ENCODE measurements at regions not wholly inside any gene's neighbourhood (a gene's known extent, or its start where the extent isn't known, plus 50 kb on each side); places are given as distances from the start of the nearest gene placed in this dataset.

- Histone ChIP-seq H3K27ac (replicated peaks) (no peak overlapping the region), H3K4me3 (replicated peaks; ENCODE audit: insufficient read depth, low read length) (no peak overlapping the region), H3K27me3 (ENCODE audit: insufficient read depth, poor library complexity, severe bottlenecking) (peaks cover 2% of the 10 kb centered on the region)
- no peak for TF ChIP-seq GABPA (IDR thresholded peaks at IDR 0.05; ENCODE audit: low read depth)
- TF ChIP-seq CTCF (IDR thresholded peaks at IDR 0.05; ENCODE audit: insufficient read depth, low read length): no peak
- TF ChIP-seq, protein P1, sequence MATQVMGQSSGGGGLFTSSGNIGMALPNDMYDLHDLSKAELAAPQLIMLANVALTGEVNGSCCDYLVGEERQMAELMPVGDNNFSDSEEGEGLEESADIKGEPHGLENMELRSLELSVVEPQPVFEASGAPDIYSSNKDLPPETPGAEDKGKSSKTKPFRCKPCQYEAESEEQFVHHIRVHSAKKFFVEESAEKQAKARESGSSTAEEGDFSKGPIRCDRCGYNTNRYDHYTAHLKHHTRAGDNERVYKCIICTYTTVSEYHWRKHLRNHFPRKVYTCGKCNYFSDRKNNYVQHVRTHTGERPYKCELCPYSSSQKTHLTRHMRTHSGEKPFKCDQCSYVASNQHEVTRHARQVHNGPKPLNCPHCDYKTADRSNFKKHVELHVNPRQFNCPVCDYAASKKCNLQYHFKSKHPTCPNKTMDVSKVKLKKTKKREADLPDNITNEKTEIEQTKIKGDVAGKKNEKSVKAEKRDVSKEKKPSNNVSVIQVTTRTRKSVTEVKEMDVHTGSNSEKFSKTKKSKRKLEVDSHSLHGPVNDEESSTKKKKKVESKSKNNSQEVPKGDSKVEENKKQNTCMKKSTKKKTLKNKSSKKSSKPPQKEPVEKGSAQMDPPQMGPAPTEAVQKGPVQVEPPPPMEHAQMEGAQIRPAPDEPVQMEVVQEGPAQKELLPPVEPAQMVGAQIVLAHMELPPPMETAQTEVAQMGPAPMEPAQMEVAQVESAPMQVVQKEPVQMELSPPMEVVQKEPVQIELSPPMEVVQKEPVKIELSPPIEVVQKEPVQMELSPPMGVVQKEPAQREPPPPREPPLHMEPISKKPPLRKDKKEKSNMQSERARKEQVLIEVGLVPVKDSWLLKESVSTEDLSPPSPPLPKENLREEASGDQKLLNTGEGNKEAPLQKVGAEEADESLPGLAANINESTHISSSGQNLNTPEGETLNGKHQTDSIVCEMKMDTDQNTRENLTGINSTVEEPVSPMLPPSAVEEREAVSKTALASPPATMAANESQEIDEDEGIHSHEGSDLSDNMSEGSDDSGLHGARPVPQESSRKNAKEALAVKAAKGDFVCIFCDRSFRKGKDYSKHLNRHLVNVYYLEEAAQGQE (IDR thresholded peaks at IDR 0.05; ENCODE audit: insufficient replicate concordance, low read depth): no peak
- no peak for TF ChIP-seq SPI1 (IDR thresholded peaks at IDR 0.05; ENCODE audit: borderline replicate concordance, low read depth)
- TF ChIP-seq POLR2AphosphoS5 (IDR thresholded peaks at IDR 0.05; ENCODE audit: low read depth): no peak
- no peak for DNase-seq (ENCODE audit: low read depth in 1 of 2, low spot score in 1 of 2)
Measured at GRCh38 chr15:62968699-62969098, 73.8 kb upstream of the TPM1 start.

DNA sequence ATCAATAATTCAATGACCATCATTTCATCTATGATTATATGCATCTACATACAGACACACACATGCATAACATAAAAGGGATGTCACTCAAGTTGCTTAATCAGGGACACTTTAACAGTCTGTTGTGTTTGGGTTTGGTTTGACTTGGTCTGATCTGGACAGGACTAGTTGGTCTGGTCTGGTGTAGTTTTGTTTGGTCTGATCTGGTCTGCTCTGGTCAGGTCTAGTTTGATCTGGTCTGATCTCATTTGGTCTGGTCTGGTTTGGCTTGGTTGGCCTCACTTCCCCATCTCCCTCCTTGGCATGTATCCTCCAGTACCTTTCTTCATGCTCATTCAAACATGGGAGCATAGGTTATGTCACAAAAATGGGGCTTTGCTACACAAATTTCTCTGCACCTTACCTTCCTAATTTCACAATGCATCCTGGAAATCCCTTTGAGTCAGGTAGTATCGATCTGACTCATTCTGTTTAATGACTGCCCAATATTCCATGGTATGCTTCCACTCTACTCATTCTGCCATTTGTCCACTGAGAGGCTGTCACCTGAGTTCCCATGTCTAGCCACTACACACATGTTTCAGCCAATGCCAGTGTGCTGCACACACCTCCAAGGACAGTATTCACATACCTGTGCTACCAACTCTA lies 73.0 kb upstream of the TPM1 start:
- Histone ChIP-seq H3K27ac (replicated peaks) (no peak overlapping the region), H3K4me3 (replicated peaks; ENCODE audit: insufficient read depth, low read length) (no peak overlapping the region), H3K27me3 (ENCODE audit: insufficient read depth, poor library complexity, severe bottlenecking) (peaks cover 2% of the 10 kb centered on the region)
- peak in 1 of 2 experiments; percentile 5 for DNase-seq (ENCODE audit: low read depth in 1 of 2, low spot score in 1 of 2)
- TF ChIP-seq SPI1 (IDR thresholded peaks at IDR 0.05; ENCODE audit: borderline replicate concordance, low read depth) (peak; percentile 9; the same call in 1 of the 2 replicates), CTCF (IDR thresholded peaks at IDR 0.05; ENCODE audit: insufficient read depth, low read length) (no peak)

- TF ChIP-seq GABPA (IDR thresholded peaks at IDR 0.05; ENCODE audit: low read depth) (no peak), SPI1 (IDR thresholded peaks at IDR 0.05; ENCODE audit: borderline replicate concordance, low read depth) (no peak), CTCF (IDR thresholded peaks at IDR 0.05; ENCODE audit: insufficient read depth, low read length) (no peak), POLR2AphosphoS5 (IDR thresholded peaks at IDR 0.05; ENCODE audit: low read depth) (no peak)
- TF ChIP-seq, protein P1 (IDR thresholded peaks at IDR 0.05; ENCODE audit: insufficient replicate concordance, low read depth): no peak
- no peak for DNase-seq (ENCODE audit: low read depth in 1 of 2, low spot score in 1 of 2)
Measured at GRCh38 chr15:62972814-62973213, 69.7 kb upstream of the TPM1 start.

DNA sequence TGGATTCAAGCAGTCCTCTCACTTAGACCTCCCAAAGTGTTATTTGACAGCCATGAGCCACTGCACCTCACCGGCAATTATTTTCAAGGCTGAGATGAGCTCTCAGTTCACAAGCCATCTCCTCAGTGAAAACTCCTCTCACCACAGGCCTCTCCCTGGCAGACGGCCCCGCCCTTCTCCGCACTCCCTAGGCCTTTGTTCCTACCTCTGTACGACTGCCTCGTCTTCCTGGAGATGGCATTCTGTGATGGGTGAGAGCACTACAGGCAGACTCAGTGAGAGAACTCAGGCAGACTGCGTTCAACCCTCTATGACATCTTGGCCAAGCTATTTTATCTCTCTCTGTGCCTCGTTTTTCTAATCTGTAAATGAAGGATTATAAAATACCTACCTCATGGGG lies 67.0 kb upstream of the TPM1 start:
- TF ChIP-seq GABPA (IDR thresholded peaks at IDR 0.05; ENCODE audit: low read depth): no peak
- TF ChIP-seq, protein P1 (IDR thresholded peaks at IDR 0.05; ENCODE audit: insufficient replicate concordance, low read depth): no peak
- TF ChIP-seq CTCF (IDR thresholded peaks at IDR 0.05; ENCODE audit: insufficient read depth, low read length): no peak
- no peak for TF ChIP-seq SPI1 (IDR thresholded peaks at IDR 0.05; ENCODE audit: borderline replicate concordance, low read depth)
- no peak for TF ChIP-seq POLR2AphosphoS5 (IDR thresholded peaks at IDR 0.05; ENCODE audit: low read depth)
- H3K4me3 ChIP-seq (replicated peaks; ENCODE audit: insufficient read depth, low read length): no peak overlapping the region
- DNase-seq (ENCODE audit: low read depth in 1 of 2, low spot score in 1 of 2): no peak
- H3K27ac ChIP-seq (replicated peaks): no peak overlapping the region
- H3K27me3 ChIP-seq (ENCODE audit: insufficient read depth, poor library complexity, severe bottlenecking): no peaks in the 10 kb centered on the region

More at GRCh38 chr15:62972814-62973213, 69.7 kb upstream of the TPM1 start:
- Histone ChIP-seq H3K27me3 (ENCODE audit: insufficient read depth, poor library complexity, severe bottlenecking) (no peaks in the 10 kb centered on the region), H3K4me3 (replicated peaks; ENCODE audit: insufficient read depth, low read length) (no peak overlapping the region), H3K27ac (replicated peaks) (no peak overlapping the region)
